ENCODE measurements at regions not wholly inside any gene's neighbourhood (a gene's known extent, or its start where the extent isn't known, plus 50 kb on each side); places are given as distances from the start of the nearest gene placed in this dataset.
A peak's percentile ranks its signal among the peaks of the same experiment; 100 is the strongest.

GRCh38 chr6:90431576-90431975, 134.9 kb upstream of the BACH2 start:
- no peak for DNase-seq
- H3K36me3 Mint-ChIP-seq, result peaks cover 49% of the 10 kb centered on the region
- H3K27ac Mint-ChIP-seq, result no peak overlapping the region
- CTCF ChIA-PET, result interaction anchor here (1.0 to 1.4 kb wide), 4 partner anchors 13 to 45 kb away, joined by 3 to 8 read pairs (median 4); no protein-coding TSS in a partner anchor
- ATAC-seq, result no peak
- H3K27me3 Mint-ChIP-seq, result no peaks in the 10 kb centered on the region
- H3K4me1 Mint-ChIP-seq, result peaks cover 4% of the 10 kb centered on the region
- H3K4me3 Mint-ChIP-seq, result no peak overlapping the region
- H3K9me3 Mint-ChIP-seq (ENCODE audit: low read depth), result peaks cover 39% of the 10 kb centered on the region

- Mint-ChIP-seq H3K4me3 (no peak overlapping the region), H3K27ac (no peak overlapping the region), H3K27me3 (no peaks in the 10 kb centered on the region), H3K4me1 (peaks cover 16% of the 10 kb centered on the region), H3K9me3 (ENCODE audit: low read depth) (peaks cover 37% of the 10 kb centered on the region), H3K36me3 (peaks cover 54% of the 10 kb centered on the region)
- ATAC-seq (no peak), DNase-seq (no peak)
- CTCF ChIA-PET, result interaction anchor here (1.1 to 1.6 kb wide), 2 partner anchors 36 to 243 kb away, joined by 3 to 5 read pairs; no protein-coding TSS in a partner anchor
These were observed 133.1 kb upstream of the BACH2 start for GRCh38 chr6:90429713-90430112.

GRCh38 chr6:90428514-90428913, 131.9 kb upstream of the BACH2 start:
- Mint-ChIP-seq H3K9me3 (ENCODE audit: low read depth) (peaks cover 31% of the 10 kb centered on the region), H3K36me3 (peaks cover 52% of the 10 kb centered on the region), H3K27me3 (no peaks in the 10 kb centered on the region), H3K4me1 (peaks cover 26% of the 10 kb centered on the region), H3K27ac (no peak overlapping the region), H3K4me3 (no peak overlapping the region)
- ATAC-seq (no peak), DNase-seq (no peak)
- CTCF ChIA-PET, result interaction anchor here (0.9 to 1.6 kb wide), 4 partner anchors 16 to 51 kb away, joined by 3 to 5 read pairs (median 4); no protein-coding TSS in a partner anchor

GRCh38 chr6:90425161-90425641, 128.6 kb upstream of the BACH2 start:
- Mint-ChIP-seq H3K4me1 (peaks cover 27% of the 10 kb centered on the region), H3K9me3 (ENCODE audit: low read depth) (peaks cover 10% of the 10 kb centered on the region), H3K4me3 (peak overlapping the region; percentile 73), H3K36me3 (peaks cover 33% of the 10 kb centered on the region), H3K27ac (peak overlapping the region; percentile 99), H3K27me3 (no peaks in the 10 kb centered on the region)
- ATAC-seq (peak; percentile 95), DNase-seq (peak; percentile 75)
- CTCF ChIA-PET, result interaction anchor here (0.8 to 5.7 kb wide), 12 partner anchors 13 to 485 kb away, joined by 3 to 82 read pairs (median 8); no protein-coding TSS in a partner anchor

GRCh38 chr6:90424580-90424979, 127.9 kb upstream of the BACH2 start:
- ATAC-seq, result peak; percentile 54
- H3K4me3 Mint-ChIP-seq, result peak overlapping the region; percentile 30

GRCh38 chr6:90421666-90422065, 125.0 kb upstream of the BACH2 start:
- peaks cover 25% of the 10 kb centered on the region for H3K36me3 Mint-ChIP-seq
- ATAC-seq (no peak), DNase-seq (no peak)
- H3K4me3 Mint-ChIP-seq, result no peak overlapping the region
- H3K27me3 Mint-ChIP-seq, result no peaks in the 10 kb centered on the region
- peaks cover 4% of the 10 kb centered on the region for H3K9me3 Mint-ChIP-seq (ENCODE audit: low read depth)
- peaks cover 44% of the 10 kb centered on the region for H3K4me1 Mint-ChIP-seq
- CTCF ChIA-PET, result interaction anchor here (0.8 to 5.7 kb wide), 5 partner anchors 9 to 58 kb away, joined by 3 to 82 read pairs (median 4); no protein-coding TSS in a partner anchor
- no peak overlapping the region for H3K27ac Mint-ChIP-seq

More at GRCh38 chr6:90424580-90424979, 127.9 kb upstream of the BACH2 start:
- Mint-ChIP-seq H3K4me1 (peaks cover 27% of the 10 kb centered on the region), H3K9me3 (ENCODE audit: low read depth) (peaks cover 7% of the 10 kb centered on the region), H3K27ac (peak overlapping the region; percentile 99), H3K27me3 (no peaks in the 10 kb centered on the region), H3K36me3 (peaks cover 32% of the 10 kb centered on the region)
- CTCF ChIA-PET, result interaction anchor here (0.8 to 5.7 kb wide), 12 partner anchors 12 to 484 kb away, joined by 3 to 82 read pairs (median 6); no protein-coding TSS in a partner anchor
- no peak for DNase-seq

GRCh38 chr6:90420500-90420899, 123.9 kb upstream of the BACH2 start:
- DNase-seq, result no peak
- peaks cover 23% of the 10 kb centered on the region for H3K36me3 Mint-ChIP-seq
- no peak for ATAC-seq
- H3K4me1 Mint-ChIP-seq, result peaks cover 48% of the 10 kb centered on the region
- CTCF ChIA-PET, result interaction anchor here (1.6 to 1.9 kb wide), 3 partner anchors 18 to 27 kb away, joined by 4 to 12 read pairs (median 9); no protein-coding TSS in a partner anchor
- peaks cover 4% of the 10 kb centered on the region for H3K9me3 Mint-ChIP-seq (ENCODE audit: low read depth)
- no peaks in the 10 kb centered on the region for H3K27me3 Mint-ChIP-seq
- H3K27ac Mint-ChIP-seq, result no peak overlapping the region
- no peak overlapping the region for H3K4me3 Mint-ChIP-seq

- CTCF ChIA-PET, result interaction anchor here (1.4 to 6.8 kb wide), 2 partner anchors 19 to 58 kb away, joined by 4 to 66 read pairs; no protein-coding TSS in a partner anchor
- Mint-ChIP-seq H3K4me3 (no peak overlapping the region), H3K27ac (peak overlapping the region; percentile 54), H3K27me3 (peaks cover 3% of the 10 kb centered on the region), H3K4me1 (peaks cover 57% of the 10 kb centered on the region), H3K36me3 (peaks cover 10% of the 10 kb centered on the region), H3K9me3 (ENCODE audit: low read depth) (peaks cover 4% of the 10 kb centered on the region)
- ATAC-seq (no peak), DNase-seq (no peak)
These were observed 120.7 kb upstream of the BACH2 start for GRCh38 chr6:90417385-90417784.

- no peak overlapping the region for H3K4me3 Mint-ChIP-seq
- ATAC-seq (no peak), DNase-seq (no peak)
- peaks cover 65% of the 10 kb centered on the region for H3K4me1 Mint-ChIP-seq
- CTCF ChIA-PET, result interaction anchor here (0.6 to 7.4 kb wide), 4 partner anchors 8 to 59 kb away, joined by 3 to 82 read pairs (median 37); no protein-coding TSS in a partner anchor
- peaks cover 9% of the 10 kb centered on the region for H3K36me3 Mint-ChIP-seq
- H3K27ac Mint-ChIP-seq, result peak overlapping the region; percentile 2
- H3K9me3 Mint-ChIP-seq (ENCODE audit: low read depth), result peaks cover 4% of the 10 kb centered on the region
- peaks cover 3% of the 10 kb centered on the region for H3K27me3 Mint-ChIP-seq
These were observed 119.7 kb upstream of the BACH2 start for GRCh38 chr6:90416322-90416721.

- H3K36me3 Mint-ChIP-seq, result peaks cover 10% of the 10 kb centered on the region
- ATAC-seq, result no peak
- CTCF ChIA-PET, result interaction anchor here (1.1 to 7.4 kb wide), 8 partner anchors 9 to 128 kb away, joined by 4 to 82 read pairs (median 22); no protein-coding TSS in a partner anchor
- H3K4me1 Mint-ChIP-seq, result peaks cover 73% of the 10 kb centered on the region
- DNase-seq, result peak; percentile 48
- H3K27ac Mint-ChIP-seq, result peak overlapping the region; percentile 97
- peaks cover 3% of the 10 kb centered on the region for H3K27me3 Mint-ChIP-seq
- H3K9me3 Mint-ChIP-seq (ENCODE audit: low read depth), result peaks cover 4% of the 10 kb centered on the region
- peak overlapping the region; percentile 28 for H3K4me3 Mint-ChIP-seq
These were observed 118.5 kb upstream of the BACH2 start for GRCh38 chr6:90415178-90415577.

- peaks cover 3% of the 10 kb centered on the region for H3K27me3 Mint-ChIP-seq
- peak overlapping the region; percentile 72 for H3K4me3 Mint-ChIP-seq
- H3K36me3 Mint-ChIP-seq, result peaks cover 10% of the 10 kb centered on the region
- CTCF ChIA-PET, result interaction anchor here (1.1 to 7.4 kb wide), 8 partner anchors 8 to 128 kb away, joined by 4 to 82 read pairs (median 22); no protein-coding TSS in a partner anchor
- H3K27ac Mint-ChIP-seq, result peak overlapping the region; percentile 97
- ATAC-seq, result peak; percentile 24
- peak; percentile 62 for DNase-seq
- H3K4me1 Mint-ChIP-seq, result peaks cover 80% of the 10 kb centered on the region
- H3K9me3 Mint-ChIP-seq (ENCODE audit: low read depth), result peaks cover 4% of the 10 kb centered on the region
These were observed 117.7 kb upstream of the BACH2 start for GRCh38 chr6:90414352-90414751.

- Mint-ChIP-seq H3K27ac (peak overlapping the region; percentile 97), H3K36me3 (peaks cover 10% of the 10 kb centered on the region), H3K4me1 (peaks cover 83% of the 10 kb centered on the region), H3K27me3 (peaks cover 3% of the 10 kb centered on the region), H3K9me3 (ENCODE audit: low read depth) (peaks cover 2% of the 10 kb centered on the region), H3K4me3 (peak overlapping the region; percentile 72)
- ATAC-seq (peak; percentile 85), DNase-seq (peak; percentile 93)
- CTCF ChIA-PET, result interaction anchor here (0.6 to 7.4 kb wide), 10 partner anchors 8 to 129 kb away, joined by 3 to 82 read pairs (median 8); no protein-coding TSS in a partner anchor
These were observed 117.2 kb upstream of the BACH2 start for GRCh38 chr6:90413867-90414266.

- H3K9me3 Mint-ChIP-seq (ENCODE audit: low read depth), result no peaks in the 10 kb centered on the region
- CTCF ChIA-PET, result interaction anchor here (0.6 to 7.4 kb wide), 8 partner anchors 11 to 129 kb away, joined by 3 to 82 read pairs (median 20); no protein-coding TSS in a partner anchor
- ATAC-seq (no peak), DNase-seq (no peak)
- peaks cover 82% of the 10 kb centered on the region for H3K4me1 Mint-ChIP-seq
- peak overlapping the region; percentile 72 for H3K4me3 Mint-ChIP-seq
- H3K27ac Mint-ChIP-seq, result peak overlapping the region; percentile 97
- H3K36me3 Mint-ChIP-seq, result peaks cover 9% of the 10 kb centered on the region
- H3K27me3 Mint-ChIP-seq, result peaks cover 3% of the 10 kb centered on the region
These were observed 116.8 kb upstream of the BACH2 start for GRCh38 chr6:90413396-90413795.

All from activated CD8-positive, alpha-beta memory T cell treated with anti-CD3 and anti-CD28 coated beads, Interleukin-2, amount 10 ng/mL, durations not matched to agents 7 days and 5 days (primary cell).